ENCODE measurements at regions not wholly inside any gene's neighbourhood (a gene's known extent, or its start where the extent isn't known, plus 50 kb on each side); places are given as distances from the start of the nearest gene placed in this dataset.

- TF ChIP-seq POLR2A (IDR thresholded peaks at IDR 0.05), result no peak
- TF ChIP-seq, protein P1, sequence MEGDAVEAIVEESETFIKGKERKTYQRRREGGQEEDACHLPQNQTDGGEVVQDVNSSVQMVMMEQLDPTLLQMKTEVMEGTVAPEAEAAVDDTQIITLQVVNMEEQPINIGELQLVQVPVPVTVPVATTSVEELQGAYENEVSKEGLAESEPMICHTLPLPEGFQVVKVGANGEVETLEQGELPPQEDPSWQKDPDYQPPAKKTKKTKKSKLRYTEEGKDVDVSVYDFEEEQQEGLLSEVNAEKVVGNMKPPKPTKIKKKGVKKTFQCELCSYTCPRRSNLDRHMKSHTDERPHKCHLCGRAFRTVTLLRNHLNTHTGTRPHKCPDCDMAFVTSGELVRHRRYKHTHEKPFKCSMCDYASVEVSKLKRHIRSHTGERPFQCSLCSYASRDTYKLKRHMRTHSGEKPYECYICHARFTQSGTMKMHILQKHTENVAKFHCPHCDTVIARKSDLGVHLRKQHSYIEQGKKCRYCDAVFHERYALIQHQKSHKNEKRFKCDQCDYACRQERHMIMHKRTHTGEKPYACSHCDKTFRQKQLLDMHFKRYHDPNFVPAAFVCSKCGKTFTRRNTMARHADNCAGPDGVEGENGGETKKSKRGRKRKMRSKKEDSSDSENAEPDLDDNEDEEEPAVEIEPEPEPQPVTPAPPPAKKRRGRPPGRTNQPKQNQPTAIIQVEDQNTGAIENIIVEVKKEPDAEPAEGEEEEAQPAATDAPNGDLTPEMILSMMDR (IDR thresholded peaks at IDR 0.05), result no peak
Observed at GRCh38 chr13:32882691-32883090, 133.5 kb upstream of the KL start.

Data from heart left ventricle (tissue), 13 donors.